Nephron (organoid): ENCODE measurements at regions not wholly inside any gene's neighbourhood (a gene's known extent, or its start where the extent isn't known, plus 50 kb on each side); places are given as distances from the start of the nearest gene placed in this dataset.

Experiments used
- H3K27ac Mint-ChIP-seq, 3 experiments: 2 replicates each; pipeline ENCODE4 v1.8.0; 2020; ENCODE audit warnings: mixed read lengths in 3 of 3, mild to moderate bottlenecking in 2 of 3, moderate library complexity in 1 of 3
- H3K27me3 Mint-ChIP-seq: 2 replicates; pipeline ENCODE4 v1.8.0; 2021; ENCODE audit warnings: low read depth, mild to moderate bottlenecking, moderate library complexity, mixed read lengths
- H3K36me3 Mint-ChIP-seq: 2 replicates; pipeline ENCODE4 v1.8.0; 2020; ENCODE audit warnings: low read depth, mixed read lengths
- H3K4me1 Mint-ChIP-seq: 2 replicates; pipeline ENCODE4 v1.8.0; 2020; ENCODE audit warnings: mixed read lengths
- H3K4me3 Mint-ChIP-seq, 3 experiments: 2 replicates each; pipeline ENCODE4 v1.8.0; 2020; ENCODE audit warnings: mild to moderate bottlenecking in 3 of 3, mixed read lengths in 3 of 3, moderate library complexity in 2 of 3
- H3K9me3 Mint-ChIP-seq: 2 replicates; pipeline ENCODE4 v1.8.0; 2020; ENCODE audit warnings: mixed read lengths
- CTCF ChIP-seq, 3 experiments: fragments of 200-600 bp; sonication (generic); IDR thresholded peaks; one replicate each; pipeline ENCODE4 v1.5.0; 2021; ENCODE audit warnings: antibody characterized with exemption in 3 of 3; ENCODE audit not compliant: unreplicated experiment in 3 of 3

DNA sequence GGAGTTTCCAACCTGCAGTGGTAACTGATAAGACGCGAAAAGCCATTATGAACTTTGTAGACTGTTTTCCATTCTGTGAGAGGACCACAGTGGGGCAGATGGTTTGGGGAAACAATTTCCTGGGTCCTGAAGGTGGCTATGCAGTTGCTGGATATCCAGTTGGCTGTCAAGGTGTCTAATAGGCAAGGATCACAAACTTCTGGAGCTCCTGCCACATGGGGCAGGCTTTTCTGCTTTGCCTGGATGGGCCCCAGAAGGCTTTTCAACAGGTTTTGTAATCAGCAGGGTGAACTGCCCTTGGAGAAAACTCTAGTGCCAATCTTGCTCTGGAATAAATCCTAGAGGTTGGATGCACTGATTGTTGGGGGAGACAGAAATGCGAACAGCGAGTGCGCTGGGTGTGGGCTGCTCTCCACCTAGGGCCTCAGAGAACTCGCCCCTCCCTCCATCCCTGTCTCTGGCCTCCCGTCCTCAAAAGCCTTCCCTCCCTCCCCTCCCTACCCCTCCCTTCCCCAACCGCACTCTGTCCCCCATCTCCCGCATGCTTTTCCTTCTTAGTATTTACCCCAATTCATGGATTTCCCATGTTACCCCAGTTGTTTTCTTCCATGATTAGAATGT, 210.3 kb upstream of the USP24 start:
- TF ChIP-seq CTCF (IDR thresholded peaks at IDR 0.05; ENCODE audit: unreplicated experiment in 3 of 3) = no peak
- Mint-ChIP-seq H3K4me1 (peaks cover 17% of the 10 kb centered on the region), H3K4me3 (no peak overlapping the region), H3K27ac (no peak overlapping the region), H3K27me3 (no peaks in the 10 kb centered on the region), H3K9me3 (peaks cover 4% of the 10 kb centered on the region), H3K36me3 (no peaks in the 10 kb centered on the region)

- Mint-ChIP-seq H3K27ac (peak overlapping the region in 1 of 3 experiments; percentile 12), H3K4me3 (no peak overlapping the region), H3K9me3 (peaks cover 4% of the 10 kb centered on the region), H3K36me3 (no peaks in the 10 kb centered on the region), H3K27me3 (no peaks in the 10 kb centered on the region), H3K4me1 (peaks cover 21% of the 10 kb centered on the region)
- TF ChIP-seq CTCF (IDR thresholded peaks at IDR 0.05; ENCODE audit: unreplicated experiment in 3 of 3) = no peak
These were observed 208.2 kb upstream of the USP24 start for GRCh38 chr1:55423376-55423775.

DNA sequence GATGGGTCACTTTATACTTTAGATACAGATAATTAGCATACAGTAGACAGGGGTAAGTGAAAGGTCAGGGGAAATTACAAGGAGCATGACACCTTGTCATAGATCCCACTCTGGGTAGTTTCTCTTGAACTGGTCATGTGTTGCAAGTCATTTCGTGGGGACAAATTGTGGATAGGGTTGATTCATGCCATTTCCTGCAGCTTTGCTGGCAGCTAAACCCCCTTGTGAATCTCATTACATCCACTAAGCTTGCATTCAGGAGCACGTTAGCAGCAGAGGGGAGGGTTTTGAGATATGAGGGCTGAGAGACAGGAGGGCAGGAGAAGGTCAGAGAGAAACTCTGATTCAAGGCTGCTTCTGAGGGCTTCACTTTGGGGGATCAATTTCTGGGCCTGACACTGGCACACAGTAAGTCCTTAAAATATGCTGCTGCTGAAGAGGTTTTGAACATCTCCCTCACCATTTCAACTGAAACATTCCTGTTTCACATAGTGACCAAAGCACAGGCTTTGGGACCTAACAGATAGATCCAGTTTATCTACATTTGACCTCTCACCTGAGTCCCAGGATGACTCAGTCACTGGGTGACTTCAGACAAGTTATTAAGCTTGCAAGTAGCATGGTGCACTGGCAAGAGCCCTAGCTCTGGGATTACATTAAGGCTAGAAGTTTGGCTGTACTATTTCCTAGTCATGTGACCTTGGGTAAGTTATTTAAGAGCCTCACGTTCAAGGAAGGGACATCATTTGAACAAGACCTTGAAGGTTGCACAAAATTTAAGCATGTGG, 206.0 kb upstream of the USP24 start:
- Mint-ChIP-seq H3K4me3 (no peak overlapping the region), H3K36me3 (no peaks in the 10 kb centered on the region), H3K9me3 (peaks cover 4% of the 10 kb centered on the region), H3K4me1 (peaks cover 21% of the 10 kb centered on the region), H3K27ac (peak overlapping the region; percentile 29 to 69 (median 43)), H3K27me3 (no peaks in the 10 kb centered on the region)
- no peak for TF ChIP-seq CTCF (IDR thresholded peaks at IDR 0.05; ENCODE audit: unreplicated experiment in 3 of 3)

- H3K27me3 Mint-ChIP-seq = no peaks in the 10 kb centered on the region
- H3K27ac Mint-ChIP-seq = peak overlapping the region; percentile 29 to 69 (median 43)
- no peak overlapping the region for H3K4me3 Mint-ChIP-seq
- H3K9me3 Mint-ChIP-seq = peaks cover 12% of the 10 kb centered on the region
- no peak for TF ChIP-seq CTCF (IDR thresholded peaks at IDR 0.05; ENCODE audit: unreplicated experiment in 3 of 3)
- peaks cover 21% of the 10 kb centered on the region for H3K4me1 Mint-ChIP-seq
- H3K36me3 Mint-ChIP-seq = no peaks in the 10 kb centered on the region
These were observed 204.9 kb upstream of the USP24 start for GRCh38 chr1:55420026-55420425.

DNA sequence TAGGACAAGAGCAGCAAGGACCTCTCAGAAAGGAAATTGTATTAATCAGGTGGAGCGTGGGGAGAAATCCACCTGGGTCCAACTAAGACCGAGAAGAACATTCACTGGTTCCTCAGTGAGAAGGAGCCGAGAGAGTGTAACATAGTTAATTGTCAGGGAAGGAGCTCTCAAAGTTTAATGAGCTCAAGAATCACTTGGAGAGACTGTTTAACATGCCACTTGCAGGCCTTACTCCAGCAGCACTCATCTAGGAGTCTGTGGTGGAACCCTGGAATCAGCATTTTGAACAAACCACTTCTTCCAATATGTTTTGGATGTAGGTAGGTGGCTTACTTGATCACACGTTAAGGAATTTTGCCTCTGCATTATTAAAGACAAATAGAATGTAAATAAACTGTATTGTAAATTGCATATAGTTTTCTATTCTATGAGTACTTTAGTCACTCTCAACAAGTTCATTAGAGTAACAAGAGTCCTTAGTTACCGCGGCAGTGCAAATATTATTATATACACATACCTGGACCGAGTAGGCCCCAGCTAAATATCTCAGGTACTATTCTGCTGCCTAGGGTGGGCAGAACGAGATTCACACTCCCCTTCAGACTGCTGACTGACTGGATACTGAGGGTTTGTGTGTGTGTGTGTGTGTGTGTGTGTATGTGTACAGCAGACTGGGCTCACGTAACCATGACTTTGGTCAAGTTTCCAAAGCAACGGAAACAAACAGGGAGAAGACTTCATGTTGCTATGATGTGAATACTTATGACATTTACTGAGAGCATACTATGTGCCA, 203.2 kb upstream of the USP24 start:
- Mint-ChIP-seq H3K4me3 (no peak overlapping the region), H3K36me3 (no peaks in the 10 kb centered on the region), H3K9me3 (peaks cover 16% of the 10 kb centered on the region), H3K27me3 (no peaks in the 10 kb centered on the region), H3K27ac (peak overlapping the region in 1 of 3 experiments; percentile 49), H3K4me1 (peaks cover 20% of the 10 kb centered on the region)
- no peak for TF ChIP-seq CTCF (IDR thresholded peaks at IDR 0.05; ENCODE audit: unreplicated experiment in 3 of 3)
